Gastrocnemius medialis (tissue), 4 donors: ENCODE measurements at regions not wholly inside any gene's neighbourhood (a gene's known extent, or its start where the extent isn't known, plus 50 kb on each side); places are given as distances from the start of the nearest gene placed in this dataset.

ENCODE experiments used
- ATAC-seq, 2 donors: fragments of 150-250 bp; one replicate each; pipeline ENCODE4 v1.9.1; 2016
- DNase-seq, 2 donors: peaks; one replicate each; pipeline ENCODE4 v3.0.0-alpha.2; 2019
- H3K27ac ChIP-seq, 4 donors: fragments of 200-600 bp; sonication (generic); 1 replicate in 1 of 4; 2 replicates in 3 of 4; pipeline ENCODE4 v1.5.1; 2016 to 2018; ENCODE audit warnings: mild to moderate bottlenecking in 2 of 4, moderate library complexity in 1 of 4
- H3K27me3 ChIP-seq, 3 donors: fragments of 200-600 bp; sonication (generic) in 2 of 3; 1 replicate in 1 of 3; 2 replicates in 2 of 3; pipeline versions ENCODE4 v1.5.1 to v1.6.0; 2016 to 2019; ENCODE audit warnings: mild to moderate bottlenecking in 1 of 3, moderate library complexity in 1 of 3
- H3K36me3 ChIP-seq, 2 donors: fragments of 200-600 bp; sonication (generic) in 1 of 2; one replicate each; pipeline ENCODE4 v1.5.1; 2017 to 2018
- H3K4me1 ChIP-seq, 2 donors: fragments of 200-600 bp; sonication (generic) in 1 of 2; one replicate each; pipeline ENCODE4 v1.5.1; 2016 to 2017; ENCODE audit warnings: mild to moderate bottlenecking in 2 of 2
- H3K4me3 ChIP-seq, 4 donors: fragments of 200-600 bp; sonication (generic) in 3 of 4; 1 replicate in 1 of 4; 2 replicates in 3 of 4; pipeline ENCODE4 v1.5.1; 2016 to 2019; ENCODE audit warnings: mild to moderate bottlenecking in 2 of 4
- H3K9me3 ChIP-seq, 3 donors: fragments of 200-600 bp; sonication (generic) in 2 of 3; 1 replicate in 1 of 3; 2 replicates in 2 of 3; pipeline ENCODE4 v1.5.1; 2016 to 2019
- POLR2A ChIP-seq, 2 donors: fragments of 450-650 bp; IDR thresholded peaks; one replicate each; pipeline ENCODE4 v1.6.1; 2017; ENCODE audit warnings: antibody characterized with exemption in 2 of 2, mild to moderate bottlenecking in 2 of 2, moderate library complexity in 2 of 2
- in situ Hi-C, 4 donors: fragments of 200-750 bp; cut with MboI; loops; one replicate each; pipeline versions ENCODE4 v1.15.0 to v1.8.0; 2017; ENCODE audit warnings: low sequenced_read_pairs in 4 of 4
- intact Hi-C: fragments of 100-400 bp; cut with DNase I; formaldehyde crosslinking; loops from one replicate; pipeline ENCODE4 v1.15.1; 2023; ENCODE audit warnings: low total_unique reads
- TF ChIP-seq, protein P1 (sequence below), 5 experiments: fragments of 450-650 bp in 3 of 5; fragments of 200-600 bp in 2 of 5; sonication (generic) in 2 of 5; IDR thresholded peaks in 4 of 5; conservative IDR thresholded peaks in 1 of 5; 1 replicate in 4 of 5; 2 replicates in 1 of 5; pipeline ENCODE4 v1.5.1; 2016 to 2019; ENCODE audit warnings: antibody characterized with exemption in 5 of 5, mild to moderate bottlenecking in 3 of 5, moderate library complexity in 3 of 5

DNA sequence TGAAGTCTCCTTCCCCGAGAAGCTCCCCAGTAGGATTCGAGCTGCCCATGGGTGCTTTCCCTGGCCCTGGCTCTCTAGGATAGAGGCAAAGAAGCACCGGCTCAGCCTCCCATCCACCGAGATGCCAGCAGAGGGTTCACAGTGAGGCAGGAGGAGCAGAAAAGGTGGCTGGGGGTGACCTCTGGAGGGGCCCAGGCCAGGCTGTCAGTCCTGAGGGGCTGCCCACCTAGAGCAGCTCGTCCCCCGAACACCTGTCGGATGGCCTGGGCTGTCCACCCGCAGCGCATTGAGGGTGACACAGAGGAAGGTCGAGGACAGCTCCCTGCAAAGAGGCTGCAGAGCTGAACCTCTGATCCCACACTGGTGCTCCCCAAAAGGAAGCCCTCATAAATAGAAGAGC, 167.2 kb upstream of the PPP2R2D start:
- no peak for ATAC-seq
- no peak overlapping the region for H3K4me3 ChIP-seq
- no peaks in the 10 kb centered on the region for H3K27me3 ChIP-seq
- in situ Hi-C loops (no loop called here), intact Hi-C loops (no loop called here)
- H3K36me3 ChIP-seq, result no peaks in the 10 kb centered on the region
- TF ChIP-seq, protein P1, sequence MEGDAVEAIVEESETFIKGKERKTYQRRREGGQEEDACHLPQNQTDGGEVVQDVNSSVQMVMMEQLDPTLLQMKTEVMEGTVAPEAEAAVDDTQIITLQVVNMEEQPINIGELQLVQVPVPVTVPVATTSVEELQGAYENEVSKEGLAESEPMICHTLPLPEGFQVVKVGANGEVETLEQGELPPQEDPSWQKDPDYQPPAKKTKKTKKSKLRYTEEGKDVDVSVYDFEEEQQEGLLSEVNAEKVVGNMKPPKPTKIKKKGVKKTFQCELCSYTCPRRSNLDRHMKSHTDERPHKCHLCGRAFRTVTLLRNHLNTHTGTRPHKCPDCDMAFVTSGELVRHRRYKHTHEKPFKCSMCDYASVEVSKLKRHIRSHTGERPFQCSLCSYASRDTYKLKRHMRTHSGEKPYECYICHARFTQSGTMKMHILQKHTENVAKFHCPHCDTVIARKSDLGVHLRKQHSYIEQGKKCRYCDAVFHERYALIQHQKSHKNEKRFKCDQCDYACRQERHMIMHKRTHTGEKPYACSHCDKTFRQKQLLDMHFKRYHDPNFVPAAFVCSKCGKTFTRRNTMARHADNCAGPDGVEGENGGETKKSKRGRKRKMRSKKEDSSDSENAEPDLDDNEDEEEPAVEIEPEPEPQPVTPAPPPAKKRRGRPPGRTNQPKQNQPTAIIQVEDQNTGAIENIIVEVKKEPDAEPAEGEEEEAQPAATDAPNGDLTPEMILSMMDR (IDR thresholded peaks at IDR 0.05 in 4 of 5, conservative IDR thresholded peaks at IDR 0.05 in 1 of 5), result no peak
- no peak for TF ChIP-seq POLR2A (IDR thresholded peaks at IDR 0.05)
- DNase-seq, result no peak
- no peak overlapping the region for H3K27ac ChIP-seq
- H3K4me1 ChIP-seq, result no peaks in the 10 kb centered on the region
- no peaks in the 10 kb centered on the region for H3K9me3 ChIP-seq

DNA sequence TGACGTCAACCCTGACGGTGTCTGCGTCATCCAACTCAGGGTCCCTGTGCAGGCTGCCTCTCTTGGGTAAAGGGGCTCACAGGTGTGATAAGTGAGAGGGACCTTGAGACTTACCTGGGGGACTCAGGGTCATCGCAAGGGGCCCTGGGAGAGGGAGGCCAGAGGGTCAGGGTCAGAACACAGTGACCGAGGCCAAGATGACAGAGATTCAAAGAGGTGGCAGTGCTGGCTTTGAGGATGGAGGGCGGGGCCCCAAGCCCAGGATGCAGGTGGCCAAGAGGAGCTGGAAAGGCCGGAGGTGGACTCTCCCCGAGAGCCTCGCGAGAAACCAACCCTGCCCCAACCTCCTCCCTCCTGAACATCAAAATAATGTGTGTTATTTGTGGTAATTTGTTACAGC, 165.2 kb upstream of the PPP2R2D start:
- Histone ChIP-seq H3K4me3 (no peak overlapping the region), H3K9me3 (no peaks in the 10 kb centered on the region), H3K36me3 (no peaks in the 10 kb centered on the region), H3K4me1 (no peaks in the 10 kb centered on the region), H3K27ac (no peak overlapping the region), H3K27me3 (no peaks in the 10 kb centered on the region)
- in situ Hi-C loops, result no loop called here
- TF ChIP-seq, protein P1 (IDR thresholded peaks at IDR 0.05 in 4 of 5, conservative IDR thresholded peaks at IDR 0.05 in 1 of 5), result no peak
- no peak for TF ChIP-seq POLR2A (IDR thresholded peaks at IDR 0.05)
- no peak for ATAC-seq
- intact Hi-C loops, result no loop called here
- DNase-seq, result no peak

DNA sequence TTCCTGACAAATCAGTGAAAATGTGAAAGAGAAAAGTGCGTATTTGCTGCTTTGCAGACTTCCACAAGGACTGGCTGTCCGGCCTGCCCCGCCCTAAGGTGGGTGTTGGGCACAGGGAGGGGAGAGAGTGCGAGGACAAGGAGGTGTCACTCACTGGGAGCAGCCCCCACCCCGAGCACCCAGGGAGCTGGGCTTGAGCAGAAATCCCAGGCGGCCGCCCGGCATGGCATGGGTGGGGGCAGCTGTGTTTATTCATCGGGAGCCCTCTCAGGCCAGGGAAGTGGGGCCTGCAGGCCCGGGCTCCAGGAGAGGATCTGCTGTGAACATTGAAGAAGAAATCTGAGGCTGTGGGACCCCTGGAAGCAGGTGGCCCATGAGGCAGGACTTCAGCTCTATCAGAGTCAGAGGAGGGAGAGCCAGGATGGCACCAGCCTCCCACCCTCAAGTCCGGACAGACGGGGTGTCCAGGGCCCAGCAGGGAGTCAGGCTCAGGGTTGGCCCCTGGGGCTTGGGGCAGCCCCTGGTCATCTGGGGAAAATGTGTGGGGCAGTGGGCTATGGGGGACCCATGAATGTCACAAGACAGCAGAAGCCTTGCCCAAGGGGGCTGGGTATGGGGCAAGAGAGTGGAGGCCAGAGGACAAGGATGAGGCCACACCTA, 164.4 kb upstream of the PPP2R2D start:
- Histone ChIP-seq H3K4me1 (no peaks in the 10 kb centered on the region), H3K36me3 (no peaks in the 10 kb centered on the region), H3K4me3 (no peak overlapping the region), H3K9me3 (no peaks in the 10 kb centered on the region), H3K27me3 (no peaks in the 10 kb centered on the region), H3K27ac (no peak overlapping the region)
- ATAC-seq (no peak), DNase-seq (no peak)
- TF ChIP-seq, protein P1 (IDR thresholded peaks at IDR 0.05 in 4 of 5, conservative IDR thresholded peaks at IDR 0.05 in 1 of 5), result no peak
- TF ChIP-seq POLR2A (IDR thresholded peaks at IDR 0.05), result no peak
- intact Hi-C loops (no loop called here), in situ Hi-C loops (no loop called here)

DNA sequence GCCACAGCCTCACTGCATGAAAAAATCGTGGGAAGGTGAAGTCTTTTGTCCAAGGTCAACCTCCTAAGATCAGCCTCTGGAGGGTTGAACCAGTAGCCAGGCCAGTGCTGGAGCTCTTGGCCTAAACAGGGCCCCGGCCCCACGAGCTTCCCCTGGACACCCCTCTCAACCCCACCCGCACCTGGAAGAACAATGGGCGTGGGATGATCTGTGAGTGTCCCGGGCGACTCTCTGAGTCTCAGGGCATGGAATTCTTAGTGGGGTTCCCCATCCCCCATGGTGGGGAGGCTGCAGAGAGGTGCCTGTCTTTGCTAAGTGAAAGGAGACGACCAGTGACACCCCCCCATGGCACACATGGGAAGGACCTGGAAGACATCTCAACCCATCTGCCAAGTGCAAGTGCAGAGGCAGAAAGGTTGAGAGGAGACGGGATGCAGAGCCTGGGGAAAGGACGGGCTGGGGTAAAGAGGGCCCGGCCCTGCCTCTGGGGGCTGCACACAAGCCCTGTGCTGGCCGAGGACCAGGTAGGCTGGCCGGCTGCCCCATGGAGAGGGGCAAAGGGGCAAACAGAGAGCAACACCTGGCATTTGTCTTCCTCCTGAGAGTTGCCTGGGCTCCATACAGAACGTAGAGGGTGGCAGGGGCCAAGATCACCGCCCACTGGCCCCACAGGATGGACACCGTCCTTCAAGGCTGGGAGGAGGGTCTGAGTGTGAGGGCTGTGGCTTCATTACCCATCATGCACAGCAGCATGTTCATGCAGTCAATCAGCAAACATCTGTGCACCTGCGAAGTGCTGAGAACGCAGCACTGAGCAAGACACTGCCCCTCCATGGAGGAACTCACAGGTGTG, 163.0 kb upstream of the PPP2R2D start:
- TF ChIP-seq, protein P1 (IDR thresholded peaks at IDR 0.05 in 4 of 5, conservative IDR thresholded peaks at IDR 0.05 in 1 of 5), result no peak
- no peak for TF ChIP-seq POLR2A (IDR thresholded peaks at IDR 0.05)
- H3K4me3 ChIP-seq, result no peak overlapping the region
- peaks cover 0 to under 1% (median under 1%) of the 10 kb centered on the region in 3 donors for H3K27me3 ChIP-seq
- intact Hi-C loops, result no loop called here
- H3K36me3 ChIP-seq, result no peaks in the 10 kb centered on the region
- in situ Hi-C loops, result no loop called here
- H3K27ac ChIP-seq, result no peak overlapping the region
- ATAC-seq, result no peak
- DNase-seq, result no peak
- H3K4me1 ChIP-seq, result no peaks in the 10 kb centered on the region
- no peaks in the 10 kb centered on the region for H3K9me3 ChIP-seq
